H1 (cell line): ENCODE measurements at regions not wholly inside any gene's neighbourhood (a gene's known extent, or its start where the extent isn't known, plus 50 kb on each side); places are given as distances from the start of the nearest gene placed in this dataset.

Experiments used
- CTCF ChIA-PET: fragments of 300-600 bp; sonication (Branson Sonifier 250); formaldehyde crosslinking; loops from one replicate; lab custom pipeline; 2021; ENCODE audit not compliant: partially characterized antibody; lab: Charles Lee
- POLR2A ChIA-PET: fragments of 300-600 bp; sonication (Branson Sonifier 250); formaldehyde crosslinking; loops from one replicate; lab custom pipeline; 2021; ENCODE audit warnings: inconsistent platforms; ENCODE audit not compliant: partially characterized antibody; lab: Charles Lee
- DNase-seq, 2 experiments: peaks; one replicate each; pipeline versions ENCODE4 v3.0.0 to v3.0.0-alpha.2; 2010 to 2022; ENCODE audit warnings: low spot score in 2 of 2, low read depth in 1 of 2, mixed read lengths in 1 of 2
- FAIRE-seq: peaks from 2 replicates; lab custom pipeline; 2011; peaks lifted over from hg19 to GRCh38; lab: Jason Lieb, UNC
- H2AFZ ChIP-seq: 2 replicates; pipeline ENCODE4 v1.8.1; 2012; ENCODE audit warnings: low read length, inconsistent platforms
- H2AK5ac ChIP-seq: 2 replicates; pipeline ENCODE4 v1.6.1; 2013; ENCODE audit warnings: low read depth, low read length
- H2BK120ac ChIP-seq: replicated peaks from 2 replicates; pipeline ENCODE3; 2013; ENCODE audit warnings: low read depth, low read length, inconsistent platforms
- H2BK12ac ChIP-seq: 2 replicates; pipeline ENCODE4 v1.6.1; 2013; ENCODE audit warnings: low read depth, low read length
- H2BK15ac ChIP-seq: 2 replicates; pipeline ENCODE4 v1.6.1; 2013; ENCODE audit warnings: low read length
- H2BK20ac ChIP-seq: 2 replicates; pipeline ENCODE4 v1.6.1; 2013; ENCODE audit warnings: low read length
- H2BK5ac ChIP-seq: 2 replicates; pipeline ENCODE4 v1.6.1; 2013; ENCODE audit warnings: low read depth, low read length
- H3K14ac ChIP-seq: 2 replicates; pipeline ENCODE4 v1.6.1; 2013; ENCODE audit warnings: inconsistent platforms; ENCODE audit not compliant: insufficient read length
- H3K18ac ChIP-seq: 2 replicates; pipeline ENCODE4 v1.6.1; 2013; ENCODE audit warnings: low read length; ENCODE audit errors: extremely low read depth
- H3K23ac ChIP-seq: 2 replicates; pipeline ENCODE4 v1.6.1; 2013; ENCODE audit warnings: inconsistent platforms; ENCODE audit not compliant: insufficient read length
- H3K23me2 ChIP-seq: 2 replicates; pipeline ENCODE4 v1.6.1; 2013; ENCODE audit warnings: low read depth, low read length
- H3K27ac ChIP-seq: 2 replicates; pipeline ENCODE4 v1.6.1; 2011; ENCODE audit warnings: low read depth, low read length, inconsistent platforms
- H3K27me3 ChIP-seq, 4 experiments: replicated peaks in 1 of 4; 1 replicate in 1 of 4; 2 replicates in 3 of 4; pipeline versions ENCODE4 v1.6.1 to v1.8.1; 2011 to 2013; ENCODE audit warnings: low read length in 3 of 4, mild to moderate bottlenecking in 3 of 4, inconsistent platforms in 2 of 4, mixed read lengths in 2 of 4, moderate library complexity in 1 of 4; ENCODE audit not compliant: control insufficient read depth in 3 of 4, insufficient read depth in 3 of 4; ENCODE audit errors: extremely low read depth in 1 of 4
- H3K36me3 ChIP-seq, 4 experiments: 2 replicates each; pipeline versions ENCODE4 v1.6.1 to v1.8.1; 2011 to 2013; ENCODE audit warnings: mild to moderate bottlenecking in 4 of 4, low read length in 3 of 4, moderate library complexity in 2 of 4, control low read depth in 1 of 4, inconsistent platforms in 1 of 4; ENCODE audit not compliant: insufficient read depth in 4 of 4, control insufficient read depth in 2 of 4
- H3K4ac ChIP-seq: replicated peaks from 2 replicates; pipeline ENCODE3; 2013; ENCODE audit warnings: low read length, low read depth, mixed read lengths, inconsistent platforms; ENCODE audit not compliant: insufficient read length
- H3K4me1 ChIP-seq, 4 experiments: replicated peaks in 1 of 4; 1 replicate in 1 of 4; 2 replicates in 3 of 4; pipeline versions ENCODE4 v1.6.1 to v1.8.1; 2011 to 2013; ENCODE audit warnings: low read length in 3 of 4, inconsistent platforms in 2 of 4, mixed read lengths in 1 of 4; ENCODE audit not compliant: insufficient read depth in 4 of 4, control insufficient read depth in 3 of 4
- H3K4me2 ChIP-seq, 2 experiments: 2 replicates each; pipeline versions ENCODE4 v1.6.1 to v1.8.1; 2011 to 2013; ENCODE audit warnings: low read depth in 2 of 2, low read length in 2 of 2, control low read depth in 1 of 2, inconsistent platforms in 1 of 2, mild to moderate bottlenecking in 1 of 2; ENCODE audit not compliant: insufficient read depth in 1 of 2
- H3K4me3 ChIP-seq, 4 experiments: fragments of 200-600, 300-600 bp in 1 of 4; sonication (generic), shearing (Covaris generic), sonication (Bioruptor Twin) in 1 of 4; 2 replicates each; pipeline versions ENCODE4 v1.5.1 to v1.8.1; 2011 to 2016; ENCODE audit warnings: low read length in 4 of 4, low read depth in 3 of 4, control low read depth in 2 of 4, inconsistent platforms in 2 of 4, mild to moderate bottlenecking in 2 of 4, mixed read lengths in 1 of 4, moderate library complexity in 1 of 4; ENCODE audit not compliant: insufficient read depth in 2 of 4; ENCODE audit errors: extremely low read depth in 1 of 4
- H3K56ac ChIP-seq: replicated peaks from 2 replicates; pipeline ENCODE3; 2013; ENCODE audit warnings: low read depth, mild to moderate bottlenecking, mixed read lengths, low read length, inconsistent platforms; ENCODE audit not compliant: insufficient read length
- H3K79me1 ChIP-seq: 2 replicates; pipeline ENCODE4 v1.6.1; 2013; ENCODE audit warnings: low read depth, low read length, control low read depth
- H3K79me2 ChIP-seq, 2 experiments: 2 replicates each; pipeline versions ENCODE4 v1.6.1 to v1.8.1; 2012 to 2013; ENCODE audit warnings: low read length in 2 of 2, mild to moderate bottlenecking in 2 of 2, inconsistent platforms in 1 of 2; ENCODE audit not compliant: insufficient read depth in 2 of 2, control insufficient read depth in 1 of 2
- H3K9ac ChIP-seq, 4 experiments: replicated peaks in 1 of 4; 1 replicate in 1 of 4; 2 replicates in 3 of 4; pipeline versions ENCODE4 v1.6.1 to v1.8.1; 2011 to 2013; ENCODE audit warnings: low read depth in 3 of 4, low read length in 3 of 4, control low read depth in 2 of 4, mild to moderate bottlenecking in 2 of 4, moderate library complexity in 2 of 4, inconsistent platforms in 1 of 4; ENCODE audit errors: extremely low read depth in 1 of 4
- H3K9me3 ChIP-seq, 2 experiments: 2 replicates each; pipeline versions ENCODE4 v1.6.1 to v1.8.1; 2012 to 2013; ENCODE audit warnings: mild to moderate bottlenecking in 2 of 2, moderate library complexity in 2 of 2, control low read depth in 1 of 2, inconsistent platforms in 1 of 2, low read depth in 1 of 2, low read length in 1 of 2, mixed read lengths in 1 of 2; ENCODE audit not compliant: insufficient read depth in 2 of 2
- H4K20me1 ChIP-seq, 2 experiments: replicated peaks in 1 of 2; 2 replicates each; pipeline versions ENCODE3 to v1.8.1; 2011 to 2013; ENCODE audit warnings: inconsistent platforms in 2 of 2, low read length in 2 of 2, mild to moderate bottlenecking in 1 of 2; ENCODE audit not compliant: insufficient read depth in 2 of 2, control insufficient read depth in 1 of 2
- H4K5ac ChIP-seq: 2 replicates; pipeline ENCODE4 v1.6.1; 2013; ENCODE audit warnings: low read length, low read depth, mixed read lengths, inconsistent platforms; ENCODE audit not compliant: insufficient read length
- H4K8ac ChIP-seq: 2 replicates; pipeline ENCODE4 v1.8.0; 2013; ENCODE audit warnings: mild to moderate bottlenecking, moderate library complexity, low read length, inconsistent platforms; ENCODE audit not compliant: insufficient read depth; ENCODE audit errors: extremely low read depth
- H4K91ac ChIP-seq: replicated peaks from 2 replicates; pipeline ENCODE3; 2013; ENCODE audit warnings: low read length, mixed read lengths, inconsistent platforms; ENCODE audit not compliant: insufficient read length
- CBX5 ChIP-seq: fragments of 300-800, 300-1000 bp; sonication (generic); IDR thresholded peaks from 2 replicates; pipeline ENCODE4 v1.7.1; 2016; ENCODE audit warnings: antibody characterized with exemption, low read length, low read depth
- CEBPB ChIP-seq: IDR thresholded peaks from 2 replicates; pipeline ENCODE4 v1.6.1; 2012; ENCODE audit warnings: low read depth, low read length
- E2F6 ChIP-seq: IDR thresholded peaks from 2 replicates; pipeline ENCODE4 v1.6.1; 2012; ENCODE audit warnings: inconsistent platforms
- EGR1 ChIP-seq: IDR thresholded peaks from 2 replicates; pipeline ENCODE4 v1.6.1; 2011; ENCODE audit warnings: low read depth, low read length, borderline replicate concordance
- EZH2 ChIP-seq: fragments of 200-600 bp; sonication (generic); IDR thresholded peaks from 2 replicates; pipeline ENCODE4 v1.7.1; 2012; ENCODE audit warnings: low read depth, mild to moderate bottlenecking, moderate library complexity, low read length, inconsistent platforms; ENCODE audit not compliant: severe bottlenecking
- FOSL1 ChIP-seq: IDR thresholded peaks from 2 replicates; pipeline ENCODE4 v1.6.1; 2011; ENCODE audit warnings: mild to moderate bottlenecking, low read depth, low read length, moderate library complexity; ENCODE audit not compliant: insufficient read depth
- MAX ChIP-seq: IDR thresholded peaks from 2 replicates; pipeline ENCODE4 v1.6.1; 2012; ENCODE audit warnings: inconsistent platforms
- NANOG ChIP-seq: IDR thresholded peaks from 2 replicates; pipeline ENCODE4 v1.6.1; 2011; ENCODE audit warnings: low read length, low read depth, mild to moderate bottlenecking, inconsistent platforms; ENCODE audit not compliant: insufficient read depth, poor library complexity, severe bottlenecking
- PHF8 ChIP-seq: fragments of 200-600 bp; sonication (generic); conservative IDR thresholded peaks from 2 replicates; pipeline ENCODE4 v1.7.1; 2012; ENCODE audit warnings: low read depth, mild to moderate bottlenecking, inconsistent platforms, low read length, moderate library complexity
- POLR2AphosphoS5 ChIP-seq: IDR thresholded peaks from 2 replicates; pipeline ENCODE4 v1.6.1; 2011; ENCODE audit warnings: low read depth, low read length
- SAP30 ChIP-seq: fragments of 300-600 bp; sonication (generic); IDR thresholded peaks from 2 replicates; pipeline ENCODE4 v1.7.1; 2012; ENCODE audit warnings: low read length, moderate library complexity, mild to moderate bottlenecking, inconsistent platforms; ENCODE audit not compliant: insufficient read depth, insufficient replicate concordance
- SIRT6 ChIP-seq: IDR thresholded peaks from one replicate; pipeline ENCODE4 v1.7.1; 2012; ENCODE audit warnings: low read length, inconsistent platforms
- TEAD4 ChIP-seq: IDR thresholded peaks from 2 replicates; pipeline ENCODE4 v1.6.1; 2012; ENCODE audit warnings: low read depth, low read length, inconsistent platforms, mixed read lengths
- WGBS, 2 experiments: shearing (Covaris generic) in 1 of 2; methylation state at CpG; one replicate each; pipeline versions ENCODE4 v1.1.6 to v1.1.7; 2013 to 2015; ENCODE audit warnings: low lambda C conversion rate in 2 of 2, mixed read lengths in 2 of 2, inconsistent platforms in 1 of 2, low coverage in 1 of 2, missing lambda C conversion rate in 1 of 2; ENCODE audit not compliant: insufficient replicate concordance in 2 of 2, insufficient coverage in 1 of 2, insufficient read length in 1 of 2; ENCODE audit errors: extremely low coverage in 1 of 2, missing lambda C conversion rate in 1 of 2; 5-methylcytosine and 5-hydroxymethylcytosine counted together

- Histone ChIP-seq H4K91ac (no peak overlapping the region), H3K36me3 (no peaks in the 10 kb centered on the region), H4K20me1 (no peaks in the 10 kb centered on the region), H3K9me3 (no peaks in the 10 kb centered on the region), H3K4me1 (peaks cover 0 to 16% (median 7%) of the 10 kb centered on the region in 4 experiments; a peak in 6 of 7 replicates), H3K23me2 (no peaks in the 10 kb centered on the region; the same call in 1 of the 2 replicates), H3K79me1 (no peaks in the 10 kb centered on the region), H3K56ac (no peak overlapping the region), H2AK5ac (no peak overlapping the region), H3K79me2 (no peaks in the 10 kb centered on the region), H3K4me3 (no peak overlapping the region), H3K4me2 (no peak overlapping the region), H4K5ac (no peak overlapping the region), H2BK12ac (no peak overlapping the region), H2BK20ac (no peak overlapping the region), H3K27me3 (no peaks in the 10 kb centered on the region), H4K8ac (no peak overlapping the region), H3K27ac (no peak overlapping the region), H3K18ac (no peak overlapping the region), H2BK5ac (no peak overlapping the region), H3K4ac (no peak overlapping the region), H2BK15ac (no peak overlapping the region), H3K23ac (no peak overlapping the region), H3K9ac (no peak overlapping the region), H2BK120ac (no peak overlapping the region), H3K14ac (no peak overlapping the region), H2AFZ (no peak overlapping the region)
- DNase-seq: no peak
- ChIA-PET CTCF (no interaction called here), POLR2A (no interaction called here)
- no peak for FAIRE-seq
- 88% methylated on average over 2 of the region's 2 CpGs; no CpG with 5 or more reads in 1 of the 2 experiments for WGBS, 2 experiments
- TF ChIP-seq CBX5 (no peak), PHF8 (no peak), EZH2 (no peak), MAX (no peak), FOSL1 (no peak), NANOG (no peak), E2F6 (no peak), TEAD4 (no peak), POLR2AphosphoS5 (no peak), SAP30 (no peak), EGR1 (no peak), SIRT6 (no peak), CEBPB (no peak)
Observed at GRCh38 chr1:199693724-199694123, 333.8 kb upstream of the NR5A2 start.
